HUES64 (cell line): ENCODE measurements at regions not wholly inside any gene's neighbourhood (a gene's known extent, or its start where the extent isn't known, plus 50 kb on each side); places are given as distances from the start of the nearest gene placed in this dataset.
"Not testable (repeated sequence)": the region's sequence is repeated elsewhere in the genome, so short reads cannot be mapped to it uniquely, and the experiment has no call there.

ENCODE experiments used
- H3K27ac ChIP-seq: 2 replicates; pipeline ENCODE4 v1.7.0; 2013; ENCODE audit warnings: low read depth, low read length, inconsistent platforms
- H3K27me3 ChIP-seq: 2 replicates; pipeline ENCODE4 v1.6.1; 2013; ENCODE audit warnings: mild to moderate bottlenecking, low read length; ENCODE audit not compliant: insufficient read depth
- H3K36me3 ChIP-seq: 2 replicates; pipeline ENCODE4 v1.6.1; 2013; ENCODE audit warnings: mild to moderate bottlenecking, low read length; ENCODE audit not compliant: insufficient read depth
- H3K4me1 ChIP-seq: 2 replicates; pipeline ENCODE4 v1.6.1; 2013; ENCODE audit warnings: mild to moderate bottlenecking, low read length, moderate library complexity; ENCODE audit not compliant: insufficient read depth
- H3K4me3 ChIP-seq: 2 replicates; pipeline ENCODE4 v1.5.1; 2013; ENCODE audit warnings: mild to moderate bottlenecking, low read length, moderate library complexity
- H3K9ac ChIP-seq: 2 replicates; pipeline ENCODE4 v1.6.1; 2013; ENCODE audit warnings: mild to moderate bottlenecking, low read depth, low read length
- H3K9me3 ChIP-seq: 2 replicates; pipeline ENCODE4 v1.6.1; 2013; ENCODE audit warnings: low read depth, low read length; ENCODE audit not compliant: insufficient read depth
- WGBS: fragments of 150-250, 120-280 bp; methylation state at CpG from one replicate; pipeline ENCODE4 v1.1.7; 2013; ENCODE audit warnings: missing lambda C conversion rate; 5-methylcytosine and 5-hydroxymethylcytosine counted together

- Histone ChIP-seq H3K4me3 (no peak overlapping the region), H3K27ac (no peak overlapping the region), H3K4me1 (no peaks in the 10 kb centered on the region), H3K36me3 (no peaks in the 10 kb centered on the region), H3K27me3 (no peaks in the 10 kb centered on the region), H3K9me3 (no peaks in the 10 kb centered on the region), H3K9ac (no peak overlapping the region)
- WGBS, result no CpG with 5 or more reads among the region's 1 CpG
Measured at GRCh38 chr6:92271091-92271490, 1148.3 kb downstream of the EPHA7 start.

DNA sequence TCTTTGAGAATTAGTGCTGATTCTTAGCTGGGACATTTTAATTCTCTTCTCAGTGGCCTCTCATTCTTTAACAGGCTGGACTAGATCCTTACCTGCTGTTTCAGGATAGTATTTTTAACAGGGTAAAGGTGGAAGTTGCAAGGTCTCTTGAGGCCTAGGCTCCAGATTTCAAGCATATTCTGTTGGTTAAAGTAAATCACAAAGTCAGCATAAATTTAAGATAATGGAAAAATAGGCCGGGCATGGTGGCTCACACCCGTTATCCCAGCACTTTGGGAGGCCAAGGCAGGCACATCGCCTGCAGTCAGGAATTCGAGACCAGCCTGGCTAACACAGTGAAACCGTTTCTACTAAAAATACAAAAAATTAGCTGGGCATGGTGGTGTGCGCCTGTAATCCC lies 1149.0 kb downstream of the EPHA7 start:
- Histone ChIP-seq H3K9me3 (no peaks in the 10 kb centered on the region), H3K4me1 (no peaks in the 10 kb centered on the region), H3K4me3 (no peak overlapping the region), H3K27me3 (no peaks in the 10 kb centered on the region), H3K27ac (no peak overlapping the region), H3K36me3 (no peaks in the 10 kb centered on the region), H3K9ac (no peak overlapping the region)
- 95% methylated on average over 6 of the region's 6 CpGs for WGBS

DNA sequence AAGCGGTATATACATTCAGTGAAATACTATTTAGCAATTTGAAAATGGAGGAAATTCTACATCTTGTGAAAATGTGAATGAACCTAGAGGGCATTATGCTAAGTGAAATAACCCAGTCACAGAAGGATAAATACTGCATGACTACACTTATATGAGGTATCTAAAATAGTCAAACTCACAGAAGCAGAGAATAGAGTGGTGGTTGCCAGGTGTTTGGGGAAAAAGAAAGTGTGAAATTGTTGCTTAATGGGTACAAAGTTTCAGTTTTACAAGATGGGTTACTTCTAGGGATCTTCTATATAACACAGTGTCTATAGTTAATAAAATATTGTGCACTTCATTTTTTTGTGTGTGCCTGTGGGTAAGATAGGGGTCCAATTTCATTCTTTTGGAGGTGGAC lies 1152.0 kb downstream of the EPHA7 start:
- Histone ChIP-seq H3K9me3 (no peaks in the 10 kb centered on the region), H3K4me1 (no peaks in the 10 kb centered on the region), H3K27me3 (no peaks in the 10 kb centered on the region), H3K4me3 (no peak overlapping the region), H3K27ac (no peak overlapping the region), H3K9ac (no peak overlapping the region), H3K36me3 (no peaks in the 10 kb centered on the region)
- WGBS, result no CpG with 5 or more reads among the region's 1 CpG

- 78% methylated on average over 6 of the region's 6 CpGs for WGBS
- Histone ChIP-seq H3K9ac (no peak overlapping the region), H3K27me3 (no peaks in the 10 kb centered on the region), H3K4me1 (no peaks in the 10 kb centered on the region), H3K9me3 (no peaks in the 10 kb centered on the region), H3K36me3 (no peaks in the 10 kb centered on the region), H3K4me3 (no peak overlapping the region), H3K27ac (no peak overlapping the region)
Measured at GRCh38 chr6:92263864-92264263, 1155.5 kb downstream of the EPHA7 start.

GRCh38 chr6:92259171-92259570 lies 1160.2 kb downstream of the EPHA7 start:
- no peaks in the 10 kb centered on the region for H3K4me1 ChIP-seq
- H3K9me3 ChIP-seq, result no peaks in the 10 kb centered on the region
- H3K36me3 ChIP-seq, result no peaks in the 10 kb centered on the region
- no peaks in the 10 kb centered on the region for H3K27me3 ChIP-seq
- H3K4me3 ChIP-seq, result no peak overlapping the region
- WGBS, result 100% methylated on average over 1 of the region's 2 CpGs
- no peak overlapping the region for H3K27ac ChIP-seq
- no peak overlapping the region for H3K9ac ChIP-seq

DNA sequence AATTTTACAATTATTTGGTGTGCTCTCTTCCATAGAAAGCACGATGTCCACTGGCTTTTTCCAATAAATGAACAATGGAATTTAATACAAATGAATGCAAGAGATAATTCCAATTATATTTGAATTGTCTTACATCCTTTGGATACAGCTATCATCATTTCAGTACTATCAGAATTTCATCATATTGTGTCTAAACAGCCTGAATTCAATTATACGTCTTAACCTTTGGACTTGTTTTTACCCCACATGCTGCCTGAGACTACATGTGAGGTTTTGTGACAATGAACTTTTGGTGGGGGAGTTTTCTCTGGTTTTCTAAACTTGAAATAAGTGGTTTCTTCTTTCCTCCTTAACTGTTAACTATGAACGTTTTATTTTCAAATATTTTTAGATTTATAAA lies 1176.0 kb downstream of the EPHA7 start:
- Histone ChIP-seq H3K4me3 (no peak overlapping the region), H3K9me3 (no peaks in the 10 kb centered on the region), H3K9ac (no peak overlapping the region), H3K27ac (no peak overlapping the region), H3K36me3 (no peaks in the 10 kb centered on the region), H3K27me3 (no peaks in the 10 kb centered on the region), H3K4me1 (no peaks in the 10 kb centered on the region)
- 100% methylated on average over 1 of the region's 3 CpGs for WGBS

- Histone ChIP-seq H3K27me3 (no peaks in the 10 kb centered on the region), H3K9ac (no peak overlapping the region), H3K4me3 (no peak overlapping the region), H3K36me3 (no peaks in the 10 kb centered on the region), H3K4me1 (peaks cover 7% of the 10 kb centered on the region; the same call in 1 of the 2 replicates), H3K27ac (no peak overlapping the region), H3K9me3 (no peaks in the 10 kb centered on the region)
- WGBS, result 83% methylated on average over 1 of the region's 1 CpG
Measured at GRCh38 chr6:92231171-92231701, 1188.1 kb downstream of the EPHA7 start.

DNA sequence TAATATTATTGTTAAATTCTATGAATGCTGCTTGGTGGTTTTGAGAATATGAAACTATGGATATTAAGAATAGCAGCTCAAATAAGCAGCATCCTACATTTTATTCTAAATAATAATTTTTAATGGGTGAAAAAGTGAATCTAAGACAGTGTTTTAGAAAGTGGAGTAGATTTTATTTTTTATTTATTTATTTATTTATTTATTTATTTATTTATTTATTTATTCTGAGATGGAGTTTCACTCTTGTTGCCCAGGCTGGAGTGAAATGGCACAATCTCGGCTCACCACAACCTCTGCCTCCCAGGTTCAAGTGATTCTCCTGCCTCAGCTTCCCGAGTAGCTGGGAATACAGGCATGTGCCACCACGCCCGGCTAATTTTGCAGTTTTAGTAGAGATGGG lies 1199.4 kb downstream of the EPHA7 start:
- H3K9ac ChIP-seq, H3K4me3 ChIP-seq, H3K4me1 ChIP-seq, H3K9me3 ChIP-seq, H3K36me3 ChIP-seq, H3K27ac ChIP-seq, H3K27me3 ChIP-seq: not testable (repeated sequence)
- 95% methylated on average over 4 of the region's 4 CpGs for WGBS

- Histone ChIP-seq H3K9ac (no peak overlapping the region), H3K27ac (no peak overlapping the region), H3K27me3 (no peaks in the 10 kb centered on the region), H3K4me1 (no peaks in the 10 kb centered on the region), H3K36me3 (no peaks in the 10 kb centered on the region), H3K4me3 (no peak overlapping the region), H3K9me3 (peaks cover 8% of the 10 kb centered on the region; the same call in 1 of the 2 replicates)
- WGBS, result 86% methylated on average over 1 of the region's 1 CpG
Measured at GRCh38 chr6:92216717-92217116, 1202.6 kb downstream of the EPHA7 start.

DNA sequence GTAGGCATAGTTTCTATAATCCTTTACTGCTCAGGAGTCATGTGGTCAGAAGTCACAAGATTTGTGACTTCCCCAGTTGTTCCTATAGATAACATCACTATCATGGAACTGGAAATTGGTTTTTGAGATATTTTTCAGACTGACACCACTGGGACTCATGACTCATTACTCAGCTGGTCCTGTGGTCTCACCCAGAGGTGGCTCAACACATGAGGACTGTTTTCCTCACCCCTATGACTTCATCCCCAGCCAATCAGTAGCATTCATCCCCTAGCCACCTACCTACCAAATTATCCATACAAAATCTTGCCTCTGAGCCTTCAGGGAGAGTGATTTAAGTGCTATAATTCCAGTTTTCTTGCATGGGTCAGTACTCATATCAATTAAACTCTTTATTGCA lies 1217.7 kb downstream of the EPHA7 start:
- Histone ChIP-seq H3K4me3 (no peak overlapping the region), H3K9ac (no peak overlapping the region), H3K9me3 (peaks cover 3% of the 10 kb centered on the region; the same call in 1 of the 2 replicates), H3K27me3 (no peaks in the 10 kb centered on the region), H3K4me1 (no peaks in the 10 kb centered on the region), H3K36me3 (no peaks in the 10 kb centered on the region), H3K27ac (no peak overlapping the region)

DNA sequence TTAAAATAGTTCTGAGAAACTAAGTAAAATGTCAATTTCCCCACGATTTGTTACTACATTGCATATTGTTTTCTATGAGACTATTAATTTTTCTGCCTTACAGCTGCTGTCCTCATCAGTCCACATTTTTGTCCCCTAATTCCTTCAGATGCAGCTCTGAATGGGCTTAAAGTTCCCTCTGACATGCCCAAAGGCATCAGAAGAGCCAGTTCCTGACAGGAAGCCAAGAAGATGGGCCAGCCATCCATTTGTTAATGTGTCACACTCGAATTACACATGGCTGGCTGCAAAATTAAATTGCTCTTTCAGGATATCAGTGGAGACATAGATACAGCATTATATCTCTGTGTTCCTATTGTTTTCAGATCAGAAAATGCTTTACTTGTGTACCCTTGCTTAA lies 1223.0 kb downstream of the EPHA7 start:
- Histone ChIP-seq H3K4me3 (no peak overlapping the region), H3K4me1 (no peaks in the 10 kb centered on the region), H3K9ac (no peak overlapping the region), H3K27ac (no peak overlapping the region), H3K27me3 (no peaks in the 10 kb centered on the region), H3K36me3 (no peaks in the 10 kb centered on the region), H3K9me3 (peaks cover 3% of the 10 kb centered on the region; the same call in 1 of the 2 replicates)
- WGBS, result 55% methylated on average over 2 of the region's 2 CpGs

GRCh38 chr6:92195796-92196195 lies 1223.6 kb downstream of the EPHA7 start:
- Histone ChIP-seq H3K36me3 (no peaks in the 10 kb centered on the region), H3K4me1 (no peaks in the 10 kb centered on the region), H3K27ac (no peak overlapping the region), H3K9me3 (peaks cover 3% of the 10 kb centered on the region; the same call in 1 of the 2 replicates), H3K9ac (no peak overlapping the region), H3K27me3 (no peaks in the 10 kb centered on the region), H3K4me3 (no peak overlapping the region)
- WGBS, result 90% methylated on average over 5 of the region's 5 CpGs
